ENCODE measurements at regions not wholly inside any gene's neighbourhood (a gene's known extent, or its start where the extent isn't known, plus 50 kb on each side); places are given as distances from the start of the nearest gene placed in this dataset.
A peak's percentile ranks its signal among the peaks of the same experiment; 100 is the strongest.

DNA sequence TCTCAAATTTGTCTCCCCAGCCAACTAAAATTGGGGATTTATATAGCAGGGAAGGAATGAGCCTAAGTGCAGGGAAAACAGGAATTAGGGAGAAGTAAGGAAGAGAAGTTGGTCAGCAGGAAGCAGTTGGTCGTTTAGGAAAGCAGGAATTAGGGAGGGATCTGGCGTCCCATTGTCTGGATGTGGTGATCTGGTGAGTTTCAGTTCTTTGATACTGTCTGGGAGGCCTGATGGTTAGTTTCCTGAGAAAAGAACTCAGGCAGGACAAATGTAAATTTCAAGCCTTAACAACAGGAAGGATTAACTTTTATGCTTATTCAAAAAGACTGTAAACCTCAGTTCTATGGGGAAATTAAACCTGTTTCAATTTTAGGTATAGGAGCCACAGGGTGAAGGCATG lies 116.2 kb upstream of the PRL start:
- WGBS, 2 donors = 54 to 82% methylated on average over 2 of the region's 2 CpGs
- H3K36me3 ChIP-seq = no peaks in the 10 kb centered on the region
- no peak for DNase-seq (ENCODE audit: low spot score in 2 of 2)
- TF ChIP-seq POLR2A (IDR thresholded peaks at IDR 0.05) (no peak), EP300 (IDR thresholded peaks at IDR 0.05) (no peak), CTCF (IDR thresholded peaks at IDR 0.05) (no peak)
- no peaks in the 10 kb centered on the region for H3K27me3 ChIP-seq
- no peaks in the 10 kb centered on the region for H3K4me1 ChIP-seq
- H3K27ac ChIP-seq = no peak overlapping the region
- no peak overlapping the region for H3K4me3 ChIP-seq
- peaks cover 0 to under 1% (median 0%) of the 10 kb centered on the region in 4 donors for H3K9me3 ChIP-seq

- no peaks in the 10 kb centered on the region for H3K36me3 ChIP-seq
- WGBS, 2 donors = 57 to 60% methylated on average over 6 of the region's 6 CpGs
- H3K4me3 ChIP-seq = no peak overlapping the region
- TF ChIP-seq EP300 (IDR thresholded peaks at IDR 0.05) (no peak), CTCF (IDR thresholded peaks at IDR 0.05) (no peak), POLR2A (IDR thresholded peaks at IDR 0.05) (no peak)
- no peak for DNase-seq (ENCODE audit: low spot score in 2 of 2)
- peaks cover 0 to 8% (median 0%) of the 10 kb centered on the region in 4 donors for H3K9me3 ChIP-seq
- H3K27me3 ChIP-seq = no peaks in the 10 kb centered on the region
- peak overlapping the region in 1 of 4 donors; percentile 32 for H3K27ac ChIP-seq
- no peaks in the 10 kb centered on the region for H3K4me1 ChIP-seq
Measured at GRCh38 chr6:22413681-22414311, 117.0 kb upstream of the PRL start.

DNA sequence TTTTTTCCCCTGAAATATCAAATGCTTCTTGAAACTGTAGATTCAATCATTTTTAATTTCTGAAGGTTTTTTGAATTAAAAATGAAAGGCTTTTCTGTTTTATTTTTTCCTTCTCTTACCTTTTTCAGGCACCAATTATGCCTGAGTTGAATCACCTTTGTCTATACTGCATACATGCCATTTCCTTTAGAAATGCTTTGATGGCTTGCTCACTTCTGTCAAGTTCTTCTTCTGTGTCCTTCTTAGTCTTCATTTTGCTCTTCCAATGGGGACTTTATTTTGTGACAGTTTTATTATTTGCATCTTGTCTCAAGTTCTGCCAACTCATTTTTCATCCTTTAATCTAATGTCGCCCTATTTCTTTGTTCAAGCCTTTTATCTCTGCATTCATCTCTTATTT lies 121.9 kb upstream of the PRL start:
- Histone ChIP-seq H3K36me3 (no peaks in the 10 kb centered on the region), H3K9me3 (peaks cover 0 to 15% (median 1%) of the 10 kb centered on the region in 4 donors), H3K4me1 (no peaks in the 10 kb centered on the region), H3K4me3 (no peak overlapping the region), H3K27me3 (no peaks in the 10 kb centered on the region), H3K27ac (no peak overlapping the region)
- no peak for DNase-seq (ENCODE audit: low spot score in 2 of 2)
- WGBS, 2 donors = 90 to 96% methylated on average over 1 of the region's 1 CpG
- TF ChIP-seq EP300 (IDR thresholded peaks at IDR 0.05) = no peak
- no peak for TF ChIP-seq CTCF (IDR thresholded peaks at IDR 0.05)
- no peak for TF ChIP-seq POLR2A (IDR thresholded peaks at IDR 0.05)

DNA sequence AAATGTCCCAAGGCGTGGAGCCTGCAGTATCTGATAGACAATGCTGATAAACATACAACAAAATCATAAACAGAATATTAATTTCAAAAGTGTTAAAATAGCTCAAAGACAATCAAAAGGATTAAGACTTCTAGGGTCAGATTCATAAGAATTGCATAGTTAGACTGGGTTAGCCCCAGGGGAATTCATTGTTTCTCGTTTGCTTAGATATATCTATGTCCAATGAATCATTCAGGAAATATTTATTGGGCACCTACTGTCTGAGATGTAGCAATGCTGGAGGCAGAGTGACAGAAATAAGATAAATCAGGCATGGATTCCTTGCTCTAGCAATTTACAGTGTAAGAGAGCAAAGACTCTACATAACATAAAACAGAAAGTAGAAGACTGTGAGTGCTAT lies 124.4 kb upstream of the PRL start:
- no peaks in the 10 kb centered on the region for H3K27me3 ChIP-seq
- H3K4me1 ChIP-seq = no peaks in the 10 kb centered on the region
- TF ChIP-seq POLR2A (IDR thresholded peaks at IDR 0.05) = no peak
- no peak for TF ChIP-seq EP300 (IDR thresholded peaks at IDR 0.05)
- no peak for TF ChIP-seq CTCF (IDR thresholded peaks at IDR 0.05)
- 76 to 79% methylated on average over 2 of the region's 2 CpGs for WGBS, 2 donors
- no peak overlapping the region for H3K27ac ChIP-seq
- no peaks in the 10 kb centered on the region for H3K36me3 ChIP-seq
- H3K4me3 ChIP-seq = no peak overlapping the region
- H3K9me3 ChIP-seq = peaks cover 0 to 15% (median 1%) of the 10 kb centered on the region in 4 donors
- no peak for DNase-seq (ENCODE audit: low spot score in 2 of 2)

DNA sequence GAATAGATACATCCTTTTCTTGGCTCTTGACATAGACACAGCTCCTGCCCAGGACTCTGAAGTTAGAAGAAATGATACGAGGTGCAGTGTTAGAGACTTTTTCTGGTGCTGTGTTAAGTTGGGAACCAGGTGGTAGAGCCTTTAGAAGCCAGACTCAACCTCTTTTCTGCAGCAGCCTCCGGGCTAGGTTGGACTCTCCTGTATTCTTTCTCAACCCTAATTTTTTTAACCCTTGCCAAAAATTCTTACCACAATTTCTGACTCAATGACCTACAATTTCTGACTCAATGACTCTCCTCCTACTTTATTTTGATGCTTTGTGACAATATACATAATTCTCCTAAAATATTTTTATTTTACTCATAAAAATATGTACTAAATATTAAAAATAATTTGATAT lies 127.4 kb upstream of the PRL start:
- no peaks in the 10 kb centered on the region for H3K4me1 ChIP-seq
- WGBS, 2 donors = 84 to 90% methylated on average over 2 of the region's 2 CpGs
- TF ChIP-seq CTCF (IDR thresholded peaks at IDR 0.05) (no peak), EP300 (IDR thresholded peaks at IDR 0.05) (no peak), POLR2A (IDR thresholded peaks at IDR 0.05) (no peak)
- H3K36me3 ChIP-seq = no peaks in the 10 kb centered on the region
- no peak for DNase-seq (ENCODE audit: low spot score in 2 of 2)
- no peak overlapping the region for H3K4me3 ChIP-seq
- peaks cover 0 to 3% (median under 1%) of the 10 kb centered on the region in 4 donors for H3K9me3 ChIP-seq
- no peak overlapping the region for H3K27ac ChIP-seq
- H3K27me3 ChIP-seq = no peaks in the 10 kb centered on the region
